ENCODE measurements at regions not wholly inside any gene's neighbourhood (a gene's known extent, or its start where the extent isn't known, plus 50 kb on each side); places are given as distances from the start of the nearest gene placed in this dataset.

GRCh38 chr20:39849664-39850063, 839.4 kb downstream of the MAFB start:
- Mint-ChIP-seq H3K27me3 (ENCODE audit: low read depth) (peaks cover 7% of the 10 kb centered on the region), H3K27ac (peak overlapping the region; percentile 45), H3K4me1 (peaks cover 18% of the 10 kb centered on the region), H3K4me3 (no peak overlapping the region), H3K9me3 (no peaks in the 10 kb centered on the region), H3K36me3 (no peaks in the 10 kb centered on the region)
- TF ChIP-seq, protein P1, sequence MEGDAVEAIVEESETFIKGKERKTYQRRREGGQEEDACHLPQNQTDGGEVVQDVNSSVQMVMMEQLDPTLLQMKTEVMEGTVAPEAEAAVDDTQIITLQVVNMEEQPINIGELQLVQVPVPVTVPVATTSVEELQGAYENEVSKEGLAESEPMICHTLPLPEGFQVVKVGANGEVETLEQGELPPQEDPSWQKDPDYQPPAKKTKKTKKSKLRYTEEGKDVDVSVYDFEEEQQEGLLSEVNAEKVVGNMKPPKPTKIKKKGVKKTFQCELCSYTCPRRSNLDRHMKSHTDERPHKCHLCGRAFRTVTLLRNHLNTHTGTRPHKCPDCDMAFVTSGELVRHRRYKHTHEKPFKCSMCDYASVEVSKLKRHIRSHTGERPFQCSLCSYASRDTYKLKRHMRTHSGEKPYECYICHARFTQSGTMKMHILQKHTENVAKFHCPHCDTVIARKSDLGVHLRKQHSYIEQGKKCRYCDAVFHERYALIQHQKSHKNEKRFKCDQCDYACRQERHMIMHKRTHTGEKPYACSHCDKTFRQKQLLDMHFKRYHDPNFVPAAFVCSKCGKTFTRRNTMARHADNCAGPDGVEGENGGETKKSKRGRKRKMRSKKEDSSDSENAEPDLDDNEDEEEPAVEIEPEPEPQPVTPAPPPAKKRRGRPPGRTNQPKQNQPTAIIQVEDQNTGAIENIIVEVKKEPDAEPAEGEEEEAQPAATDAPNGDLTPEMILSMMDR (IDR thresholded peaks at IDR 0.05; ENCODE audit: unreplicated experiment), result no peak
- DNase-seq (ENCODE audit: low spot score in 2 of 2, unreplicated experiment in 2 of 2), result peak; percentile 33 to 55

DNA sequence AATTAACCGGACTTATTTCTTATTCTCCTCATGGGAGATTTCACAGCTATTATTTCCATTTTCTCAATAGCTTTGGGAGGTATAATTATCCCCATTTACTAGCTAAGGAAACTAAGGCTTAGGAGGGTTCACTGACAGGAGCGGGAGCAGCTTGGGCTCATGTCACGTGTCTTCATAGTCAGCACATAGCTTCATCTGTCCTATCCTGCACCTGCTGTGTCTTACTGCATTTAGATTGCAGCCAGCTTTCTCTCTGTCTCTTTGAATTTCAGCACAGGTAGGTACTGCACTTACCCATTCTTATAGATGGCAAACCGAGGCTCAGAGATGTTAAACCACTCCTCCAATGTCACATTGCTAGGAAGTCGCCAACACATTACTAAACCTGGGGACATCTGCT, 839.9 kb downstream of the MAFB start:
- Mint-ChIP-seq H3K9me3 (no peaks in the 10 kb centered on the region), H3K27me3 (ENCODE audit: low read depth) (peaks cover 7% of the 10 kb centered on the region), H3K36me3 (no peaks in the 10 kb centered on the region), H3K27ac (no peak overlapping the region), H3K4me3 (no peak overlapping the region), H3K4me1 (peaks cover 18% of the 10 kb centered on the region)
- TF ChIP-seq, protein P1 (IDR thresholded peaks at IDR 0.05; ENCODE audit: unreplicated experiment), result no peak
- no peak for DNase-seq (ENCODE audit: low spot score in 2 of 2, unreplicated experiment in 2 of 2)

- Mint-ChIP-seq H3K9me3 (peaks cover 8% of the 10 kb centered on the region), H3K27me3 (ENCODE audit: low read depth) (no peaks in the 10 kb centered on the region), H3K4me3 (no peak overlapping the region), H3K4me1 (no peaks in the 10 kb centered on the region), H3K27ac (no peak overlapping the region), H3K36me3 (no peaks in the 10 kb centered on the region)
- DNase-seq (ENCODE audit: low spot score in 2 of 2, unreplicated experiment in 2 of 2), result no peak
- TF ChIP-seq, protein P1 (IDR thresholded peaks at IDR 0.05; ENCODE audit: unreplicated experiment), result no peak
Measured at GRCh38 chr20:39839399-39840119, 849.5 kb downstream of the MAFB start.

DNA sequence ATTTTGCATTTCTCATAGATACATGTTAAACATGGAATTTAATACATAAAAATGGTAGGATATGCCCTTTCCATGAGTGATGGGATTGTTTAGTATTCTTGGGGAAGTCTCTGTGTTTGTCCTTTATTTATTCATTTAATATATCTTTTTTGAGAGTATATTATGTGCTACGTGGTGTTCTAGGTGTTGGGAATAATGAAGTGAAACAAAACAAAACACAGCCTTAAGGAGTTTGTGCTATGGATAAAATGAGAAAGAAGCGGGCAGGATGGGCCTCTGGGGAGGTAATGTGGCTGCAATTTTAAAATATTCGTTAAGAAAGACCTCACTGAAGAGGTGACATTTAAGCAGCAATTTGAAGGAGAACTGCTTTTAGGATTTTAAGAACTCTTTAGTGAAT, 851.5 kb downstream of the MAFB start:
- no peaks in the 10 kb centered on the region for H3K27me3 Mint-ChIP-seq (ENCODE audit: low read depth)
- no peak overlapping the region for H3K27ac Mint-ChIP-seq
- peaks cover 8% of the 10 kb centered on the region for H3K9me3 Mint-ChIP-seq
- H3K4me1 Mint-ChIP-seq, result no peaks in the 10 kb centered on the region
- TF ChIP-seq, protein P1 (IDR thresholded peaks at IDR 0.05; ENCODE audit: unreplicated experiment), result no peak
- H3K4me3 Mint-ChIP-seq, result no peak overlapping the region
- H3K36me3 Mint-ChIP-seq, result no peaks in the 10 kb centered on the region
- DNase-seq (ENCODE audit: low spot score in 2 of 2, unreplicated experiment in 2 of 2), result no peak

- H3K4me1 Mint-ChIP-seq, result peaks cover under 1% of the 10 kb centered on the region
- H3K27me3 Mint-ChIP-seq (ENCODE audit: low read depth), result no peaks in the 10 kb centered on the region
- H3K9me3 Mint-ChIP-seq, result no peaks in the 10 kb centered on the region
- TF ChIP-seq, protein P1 (IDR thresholded peaks at IDR 0.05; ENCODE audit: unreplicated experiment), result no peak
- H3K36me3 Mint-ChIP-seq, result no peaks in the 10 kb centered on the region
- H3K27ac Mint-ChIP-seq, result no peak overlapping the region
- DNase-seq (ENCODE audit: low spot score in 2 of 2, unreplicated experiment in 2 of 2), result no peak
- no peak overlapping the region for H3K4me3 Mint-ChIP-seq
Measured at GRCh38 chr20:39835130-39835842, 853.8 kb downstream of the MAFB start.

Data from mesothelial cell of epicardium (in vitro differentiated cells).